DND-41 (cell line): ENCODE measurements at regions not wholly inside any gene's neighbourhood (a gene's known extent, or its start where the extent isn't known, plus 50 kb on each side); places are given as distances from the start of the nearest gene placed in this dataset.

Source experiments
- EZH2 ChIP-seq: IDR thresholded peaks from 3 replicates; pipeline ENCODE4 v1.6.1; 2012; ENCODE audit warnings: borderline replicate concordance, low read depth, mild to moderate bottlenecking, moderate library complexity, low read length, inconsistent platforms; ENCODE audit not compliant: severe bottlenecking
- TF ChIP-seq, protein P1 (sequence below): IDR thresholded peaks from 2 replicates; pipeline ENCODE4 v1.5.1; 2012; ENCODE audit warnings: borderline replicate concordance, low read length, moderate library complexity, mild to moderate bottlenecking; ENCODE audit not compliant: poor library complexity, severe bottlenecking; ENCODE audit errors: extremely low read depth

DNA sequence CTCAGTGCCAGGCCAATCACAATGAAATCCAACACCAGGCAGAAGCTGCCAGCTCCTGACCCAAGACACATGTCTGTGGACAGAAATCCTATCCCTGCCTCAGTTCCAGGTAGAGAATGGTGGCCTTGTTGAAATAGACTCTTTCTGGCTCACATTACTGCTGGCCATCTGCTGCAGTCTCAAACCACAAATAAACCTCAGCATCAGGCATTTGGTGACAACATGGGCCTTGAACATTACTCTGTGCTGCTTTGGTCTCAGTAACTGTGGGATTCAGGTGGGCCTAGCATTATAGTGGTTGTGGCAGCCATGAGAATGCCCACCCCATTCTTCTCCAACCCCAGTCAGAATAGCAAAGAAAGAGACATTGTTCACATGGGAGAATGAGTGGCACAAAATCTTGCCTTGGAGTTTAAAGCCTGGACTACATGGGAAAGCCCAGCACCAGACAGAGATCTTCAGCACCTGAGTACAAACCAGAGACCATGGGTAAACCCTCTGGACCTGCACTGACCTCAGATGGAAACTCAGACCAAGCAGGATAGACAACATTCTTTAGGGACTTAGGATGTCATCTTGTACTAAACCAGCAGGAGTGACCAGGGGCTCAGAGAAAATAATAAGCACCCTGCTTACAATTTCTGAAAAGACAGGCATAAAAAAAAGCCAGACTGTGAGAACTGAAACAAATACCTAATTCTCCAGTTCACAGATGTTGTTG is 50.4 kb upstream of the TRAM1L1 start:
- TF ChIP-seq, protein P1, sequence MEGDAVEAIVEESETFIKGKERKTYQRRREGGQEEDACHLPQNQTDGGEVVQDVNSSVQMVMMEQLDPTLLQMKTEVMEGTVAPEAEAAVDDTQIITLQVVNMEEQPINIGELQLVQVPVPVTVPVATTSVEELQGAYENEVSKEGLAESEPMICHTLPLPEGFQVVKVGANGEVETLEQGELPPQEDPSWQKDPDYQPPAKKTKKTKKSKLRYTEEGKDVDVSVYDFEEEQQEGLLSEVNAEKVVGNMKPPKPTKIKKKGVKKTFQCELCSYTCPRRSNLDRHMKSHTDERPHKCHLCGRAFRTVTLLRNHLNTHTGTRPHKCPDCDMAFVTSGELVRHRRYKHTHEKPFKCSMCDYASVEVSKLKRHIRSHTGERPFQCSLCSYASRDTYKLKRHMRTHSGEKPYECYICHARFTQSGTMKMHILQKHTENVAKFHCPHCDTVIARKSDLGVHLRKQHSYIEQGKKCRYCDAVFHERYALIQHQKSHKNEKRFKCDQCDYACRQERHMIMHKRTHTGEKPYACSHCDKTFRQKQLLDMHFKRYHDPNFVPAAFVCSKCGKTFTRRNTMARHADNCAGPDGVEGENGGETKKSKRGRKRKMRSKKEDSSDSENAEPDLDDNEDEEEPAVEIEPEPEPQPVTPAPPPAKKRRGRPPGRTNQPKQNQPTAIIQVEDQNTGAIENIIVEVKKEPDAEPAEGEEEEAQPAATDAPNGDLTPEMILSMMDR, result no peak
- no peak for TF ChIP-seq EZH2
